HG02623 (cell line): ENCODE measurements at regions not wholly inside any gene's neighbourhood (a gene's known extent, or its start where the extent isn't known, plus 50 kb on each side); places are given as distances from the start of the nearest gene placed in this dataset.

ENCODE experiments used
- ATAC-seq: cut with Tn5 transposase; IDR thresholded peaks from one replicate; pipeline ENCODE4 v1.9.1; 2021; ENCODE audit warnings: moderate library complexity; ENCODE audit not compliant: unreplicated experiment

DNA sequence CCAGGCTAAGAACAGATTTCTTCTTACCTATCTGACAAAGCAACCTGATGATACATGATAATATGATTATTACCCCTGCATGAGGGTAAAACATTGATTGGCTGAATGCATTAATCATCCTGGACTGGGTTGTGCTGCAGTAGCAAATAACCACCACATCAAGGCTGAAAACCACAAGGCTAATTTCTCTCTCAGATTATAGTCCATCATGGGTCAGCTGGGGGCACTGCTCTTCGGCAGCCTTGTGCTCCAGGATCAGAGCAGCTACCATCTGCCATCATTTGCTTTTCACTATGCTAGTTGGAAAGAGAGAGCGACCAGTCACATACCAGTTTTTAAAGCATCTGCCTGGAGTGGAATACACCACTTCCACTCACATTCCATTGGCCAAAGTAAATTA lies 383.5 kb downstream of the RASEF start:
- ATAC-seq, result no peak

DNA sequence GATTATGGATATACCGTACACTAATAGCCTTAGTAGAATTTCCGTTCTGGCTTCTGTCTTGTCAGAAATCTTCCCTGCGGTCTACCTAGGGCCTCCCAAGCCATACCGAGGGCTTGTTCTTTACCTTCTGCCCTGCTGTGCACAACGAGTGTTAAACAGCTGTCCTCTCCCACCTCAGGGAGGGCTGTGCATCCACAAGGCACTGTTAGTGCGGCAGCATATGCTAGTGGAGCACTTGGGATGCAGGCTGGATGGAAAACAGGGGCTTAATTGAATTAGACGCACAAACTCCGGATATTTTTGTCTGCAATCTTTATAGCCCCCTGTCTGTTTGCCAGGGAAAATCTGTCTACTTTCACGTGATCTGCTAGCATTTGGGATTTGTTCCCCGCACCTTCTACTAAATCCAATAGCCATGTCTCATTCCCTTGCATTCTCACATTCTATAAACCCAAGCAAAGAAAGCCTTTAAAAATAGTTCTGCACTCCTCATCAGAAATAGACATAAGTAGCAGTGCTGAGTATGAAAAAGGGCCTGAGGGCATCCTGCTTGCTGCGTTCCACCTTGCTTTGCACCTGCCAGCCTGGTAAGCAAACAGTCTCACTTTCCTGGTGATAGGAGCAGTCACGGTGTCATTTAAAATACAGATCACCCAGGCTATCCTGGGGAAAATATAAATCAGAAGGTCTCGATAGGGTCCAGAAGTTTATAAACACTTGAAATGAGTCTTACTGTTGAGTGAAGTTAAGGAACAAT lies 382.6 kb downstream of the RASEF start:
- ATAC-seq, result no peak

DNA sequence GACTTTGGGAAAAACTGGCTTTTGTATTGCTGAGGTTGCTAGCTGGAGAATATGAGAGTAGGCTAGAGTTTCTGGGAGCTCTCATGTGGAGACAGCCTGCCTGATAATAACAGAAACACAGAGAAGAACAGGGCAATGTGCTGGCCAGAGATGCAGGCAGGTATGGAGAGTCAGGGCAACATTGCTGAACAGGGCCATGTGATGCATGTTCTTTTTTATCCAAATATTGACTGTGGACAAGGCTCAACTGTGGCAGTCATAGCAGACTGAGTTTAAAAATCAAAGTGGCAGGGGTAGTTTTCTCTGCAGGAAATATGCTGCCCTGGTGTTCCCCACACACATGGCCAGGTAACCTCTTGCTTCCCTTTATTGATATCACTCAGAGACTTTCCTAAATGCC lies 381.1 kb downstream of the RASEF start:
- ATAC-seq, result no peak

DNA sequence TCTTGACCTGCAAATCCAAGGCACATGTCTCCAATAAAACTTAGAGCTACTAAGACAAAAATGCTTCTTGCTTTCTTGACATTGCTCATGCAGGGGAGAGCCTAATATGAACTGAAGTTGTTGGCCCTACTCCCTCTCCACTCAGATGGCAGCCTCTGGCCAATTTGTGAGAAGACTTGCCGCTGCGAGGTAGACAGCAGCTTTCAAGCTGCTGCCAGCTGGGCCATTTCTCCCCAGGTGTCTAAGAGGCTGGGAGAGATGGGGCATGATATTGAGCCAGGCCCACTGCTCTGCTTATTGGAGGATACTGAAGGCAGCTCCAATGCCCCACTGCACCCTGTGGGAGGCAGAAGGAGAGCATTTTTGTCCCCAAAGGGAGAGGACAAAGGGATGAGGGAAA lies 380.5 kb downstream of the RASEF start:
- ATAC-seq, result no peak

DNA sequence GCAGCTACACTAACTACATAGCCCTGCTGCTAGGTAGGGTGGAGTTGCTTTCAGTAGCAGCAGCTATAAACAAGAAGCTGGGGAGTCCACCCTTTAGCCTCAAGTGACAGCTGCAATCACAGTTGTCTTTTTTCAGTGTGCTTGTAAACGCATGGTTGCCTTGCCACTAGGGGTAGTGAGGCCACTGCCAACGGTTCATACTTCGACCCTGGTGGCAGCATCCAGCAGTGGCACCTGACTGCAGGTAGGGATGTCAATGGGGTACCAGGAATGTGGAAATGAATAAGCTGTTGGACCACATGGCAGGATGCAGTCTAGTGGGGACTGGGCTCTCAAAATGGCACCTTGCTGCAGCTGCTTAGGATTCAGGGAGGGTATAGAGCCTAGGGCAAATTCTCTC lies 367.2 kb downstream of the RASEF start:
- no peak for ATAC-seq

DNA sequence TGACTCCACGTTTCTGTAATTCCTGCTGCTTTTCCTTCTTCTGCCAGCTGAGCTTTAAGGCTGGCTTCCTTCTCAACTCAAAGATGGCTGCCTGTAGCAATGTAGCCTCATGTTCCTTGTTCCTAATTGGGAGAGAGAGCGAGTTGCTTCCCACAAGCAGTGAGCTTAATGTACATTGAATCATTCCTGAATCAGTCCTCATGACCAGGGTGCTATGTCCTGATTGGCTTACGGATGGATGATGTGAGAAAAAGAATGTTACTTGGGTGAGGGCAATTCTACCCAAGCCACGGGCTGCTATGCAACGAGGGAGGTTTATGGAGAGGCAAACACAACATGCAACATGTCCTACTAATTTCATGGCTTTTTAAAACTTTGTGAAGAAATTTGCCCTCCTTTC lies 356.2 kb downstream of the RASEF start:
- no peak for ATAC-seq

DNA sequence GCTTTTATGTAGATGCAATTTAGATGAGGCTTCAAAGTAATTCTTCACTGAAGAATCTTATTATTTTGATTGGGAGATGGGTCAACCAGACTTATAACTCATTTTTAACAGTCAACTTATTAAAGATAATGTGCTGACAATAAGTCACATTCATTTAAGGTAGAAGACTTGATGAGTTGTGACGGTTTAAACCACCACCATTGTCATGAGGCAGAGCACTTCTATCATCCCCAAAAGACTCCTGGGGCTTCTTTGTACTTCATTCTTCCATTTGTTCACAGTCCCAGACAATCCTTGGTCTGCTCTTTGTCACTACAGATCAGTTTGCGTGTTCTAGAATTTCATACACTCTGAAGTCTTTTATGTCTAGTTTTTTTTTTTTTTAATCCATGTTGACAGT lies 346.1 kb downstream of the RASEF start:
- no peak for ATAC-seq

DNA sequence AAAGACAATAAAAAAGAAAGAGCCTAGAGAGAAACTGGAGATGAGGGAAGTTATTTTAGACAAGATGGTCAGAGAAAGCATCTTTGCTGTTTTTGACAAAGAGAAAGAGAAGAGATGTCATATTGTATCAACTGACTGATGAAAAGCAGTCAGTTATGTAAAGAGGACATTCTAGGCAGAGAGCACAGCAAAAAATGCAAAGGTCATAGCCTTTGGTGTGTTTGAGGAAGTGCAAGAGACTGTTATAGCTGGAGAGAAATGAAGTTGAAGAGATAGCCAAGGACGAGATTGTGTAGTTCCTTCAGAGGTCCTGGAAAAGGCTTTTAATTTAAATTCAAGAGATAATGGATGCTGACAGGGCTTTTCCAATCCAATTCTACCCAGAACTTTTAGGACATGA lies 342.4 kb downstream of the RASEF start:
- ATAC-seq, result no peak

DNA sequence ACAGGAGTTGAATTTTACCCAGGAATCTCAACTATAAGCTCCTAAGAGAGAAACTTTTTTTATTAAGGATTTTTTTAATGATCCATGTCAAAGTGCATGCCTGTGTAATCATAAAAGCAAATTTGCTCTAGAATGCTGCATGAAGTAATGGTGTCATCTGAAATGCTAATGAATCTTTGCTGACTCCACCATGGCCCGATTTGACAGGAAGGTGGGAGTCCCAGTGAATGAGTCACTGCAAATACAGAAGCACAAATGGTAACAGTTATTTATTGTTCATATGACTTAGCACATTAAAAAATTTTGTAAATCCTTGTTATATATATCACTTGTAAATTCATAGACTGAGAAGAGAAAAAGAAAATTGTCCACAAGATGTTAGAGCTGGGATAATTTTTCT lies 341.3 kb downstream of the RASEF start:
- ATAC-seq, result no peak

DNA sequence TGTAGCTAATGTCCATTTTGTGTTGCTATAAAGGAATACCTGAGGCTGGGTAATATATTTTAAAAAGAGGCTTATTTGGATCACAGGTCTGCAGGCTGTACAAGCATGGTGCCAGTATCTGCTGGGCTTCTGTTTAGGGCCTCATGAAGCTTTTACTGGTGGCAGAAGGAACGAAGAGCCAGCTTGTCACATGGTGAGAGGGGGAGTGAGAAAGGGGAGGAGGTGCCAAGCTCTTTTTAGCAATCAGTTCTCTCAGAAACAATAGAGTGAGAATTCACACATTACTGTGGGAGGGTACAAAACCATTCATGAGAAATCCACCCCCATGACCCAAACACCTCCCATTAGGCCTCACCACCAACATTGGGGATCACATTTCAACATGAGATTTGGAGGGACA lies 340.9 kb downstream of the RASEF start:
- no peak for ATAC-seq

DNA sequence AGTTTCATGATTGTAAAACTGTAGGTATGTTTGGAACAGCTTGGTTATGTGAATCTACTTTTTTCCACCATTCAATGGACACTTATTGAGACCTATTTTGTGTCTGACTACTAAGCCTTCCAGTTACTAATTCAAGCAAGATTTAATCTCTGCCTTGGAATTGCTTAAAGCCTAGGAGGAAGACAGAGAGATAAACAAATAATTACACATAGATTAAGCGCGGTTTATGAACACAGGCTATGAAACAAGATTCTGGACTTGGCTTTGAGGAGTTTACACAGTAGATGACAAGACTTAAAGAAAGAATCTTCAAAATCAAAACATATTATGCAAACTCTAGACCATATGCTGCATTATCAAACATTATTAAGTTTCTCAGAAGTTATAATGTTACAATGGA lies 340.4 kb downstream of the RASEF start:
- no peak for ATAC-seq

DNA sequence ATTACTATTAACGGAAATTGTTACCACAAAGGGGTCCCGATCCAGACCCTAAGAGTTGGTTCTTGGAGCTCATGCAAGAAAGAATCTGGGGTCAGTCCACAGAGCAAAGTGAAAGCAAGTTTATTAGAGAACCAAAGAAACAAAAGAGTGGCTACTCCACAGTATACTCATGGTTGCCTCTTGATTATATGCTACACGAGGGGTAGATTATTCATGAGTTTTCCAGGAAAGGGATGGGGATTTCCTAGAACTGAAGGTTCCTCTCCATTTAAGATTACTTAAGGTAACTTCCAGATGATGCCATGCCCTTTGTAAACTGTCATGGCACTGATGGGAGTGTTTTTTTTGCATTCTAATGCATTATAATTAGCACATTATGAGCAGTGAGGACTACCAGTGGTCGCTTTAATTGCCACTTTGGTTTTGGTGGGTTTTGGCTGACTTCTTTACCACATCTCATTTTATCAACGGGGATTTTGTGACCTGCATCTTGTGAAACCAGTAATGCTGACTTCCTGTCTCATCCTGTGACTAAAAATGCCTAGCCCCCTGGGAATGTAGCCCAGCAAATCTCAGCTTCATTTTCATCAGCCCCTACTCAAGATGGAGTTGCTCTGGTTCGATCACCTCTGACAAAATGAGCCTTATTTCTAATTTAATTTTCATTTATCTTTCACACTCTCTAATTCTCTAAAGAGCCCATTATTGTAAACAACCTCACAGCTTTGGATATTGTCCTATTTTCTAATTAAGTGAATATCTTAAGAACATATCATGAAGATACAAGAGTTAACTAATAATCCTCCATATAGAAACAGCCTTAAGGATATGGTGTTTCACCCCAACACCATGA lies 336.3 kb downstream of the RASEF start:
- no peak for ATAC-seq

DNA sequence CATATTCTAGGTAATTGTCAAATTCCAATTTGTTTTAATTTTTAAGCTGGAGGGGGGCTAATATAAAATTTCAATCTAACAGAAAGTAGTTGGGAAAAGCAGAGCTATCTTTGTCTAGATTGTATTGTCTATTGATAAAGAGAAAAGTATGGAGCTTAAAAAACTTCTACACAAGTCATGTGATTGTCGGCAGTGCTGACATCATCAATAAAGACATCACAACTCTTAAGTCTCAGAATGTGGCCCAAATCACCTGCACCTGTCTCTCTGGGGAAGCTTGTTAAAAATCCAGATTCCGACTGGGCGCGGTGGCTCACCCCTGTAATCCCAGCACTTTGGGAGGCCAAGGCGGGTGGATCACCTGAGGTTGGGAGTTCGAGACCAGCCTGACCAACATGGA lies 333.8 kb downstream of the RASEF start:
- ATAC-seq, result no peak

DNA sequence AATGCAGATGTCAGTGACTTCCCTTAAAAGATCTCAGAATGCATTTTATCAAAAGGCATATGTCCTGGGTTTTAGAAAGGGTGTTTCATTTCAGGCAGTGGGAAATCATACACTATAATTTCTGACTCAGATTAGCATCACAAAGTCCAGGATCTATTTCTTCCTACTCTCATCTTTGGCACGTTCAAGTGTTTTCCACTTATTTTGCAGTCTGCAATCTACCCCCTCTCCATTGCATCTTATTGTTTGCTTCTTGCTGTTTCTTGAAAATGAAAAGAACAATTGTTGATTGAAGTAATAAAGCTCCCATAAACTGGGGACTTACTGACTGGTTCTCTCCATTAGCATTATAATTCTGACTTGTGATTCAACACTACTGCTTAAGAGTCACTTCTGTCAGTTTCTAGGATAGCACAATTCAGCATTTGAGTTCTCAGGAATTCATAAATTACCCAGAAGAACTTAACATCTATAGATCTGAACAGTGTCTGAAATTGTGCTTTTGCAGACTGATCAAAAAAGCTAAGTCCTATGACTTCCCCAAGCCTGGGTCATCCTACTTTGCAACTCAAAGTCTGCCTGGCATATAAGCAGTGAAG lies 332.9 kb downstream of the RASEF start:
- no peak for ATAC-seq

DNA sequence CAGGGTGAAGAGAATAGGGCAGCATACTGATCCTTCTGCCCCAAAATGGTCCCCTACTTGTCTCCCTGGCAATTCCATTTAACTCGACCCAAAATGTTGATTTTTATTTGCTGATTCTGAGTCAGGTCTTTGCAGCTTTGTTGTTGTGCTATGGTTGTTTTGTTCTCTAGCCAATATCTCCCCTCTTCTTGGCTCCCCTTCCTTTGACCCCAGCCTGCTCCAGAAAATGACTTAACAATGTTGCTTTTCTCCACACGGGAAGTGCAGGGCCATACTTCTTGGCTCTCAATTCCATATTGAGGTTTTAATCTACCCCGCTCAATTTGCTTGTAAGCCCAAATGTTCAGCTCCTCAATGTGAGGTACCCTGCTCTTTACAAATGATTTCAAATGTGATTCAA lies 330.0 kb downstream of the RASEF start:
- ATAC-seq, result no peak

DNA sequence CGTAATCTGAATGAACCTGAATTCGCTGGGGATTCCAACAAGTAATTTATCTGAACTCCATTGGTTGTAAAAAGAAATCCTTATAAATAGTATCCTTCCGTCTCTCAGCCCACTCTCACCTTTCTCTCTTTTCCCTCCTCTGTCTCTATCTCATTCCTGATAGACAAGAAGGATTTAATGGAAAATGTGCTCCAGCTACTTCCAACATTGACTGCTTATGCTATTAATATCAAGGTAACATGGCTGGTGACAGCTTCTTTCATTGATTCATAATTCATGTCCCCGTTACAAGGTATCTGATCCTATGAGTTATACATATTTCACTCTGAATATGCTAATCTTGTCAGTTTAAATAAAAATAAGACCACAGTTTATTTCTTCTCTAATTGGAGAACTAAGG lies 326.8 kb downstream of the RASEF start:
- no peak for ATAC-seq

DNA sequence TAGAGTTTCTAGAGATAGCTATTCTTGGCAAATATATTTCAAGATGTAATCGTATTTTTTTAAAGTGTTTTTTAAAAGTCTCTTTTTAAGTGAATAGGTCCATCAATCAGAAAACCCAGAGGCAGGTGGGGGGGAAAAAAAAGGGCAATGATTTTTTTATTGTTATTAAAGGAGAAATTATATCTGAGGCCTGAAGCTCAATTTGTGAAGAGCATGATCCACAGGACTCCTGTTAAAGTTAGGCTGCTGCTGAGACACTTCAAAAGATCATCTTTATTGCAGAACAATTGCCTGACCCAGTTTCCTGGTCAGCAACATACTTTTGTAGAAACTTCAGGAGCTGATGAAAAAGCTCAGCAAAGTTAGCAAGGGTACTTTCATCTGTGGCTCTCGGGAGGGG lies 326.2 kb downstream of the RASEF start:
- ATAC-seq, result no peak

DNA sequence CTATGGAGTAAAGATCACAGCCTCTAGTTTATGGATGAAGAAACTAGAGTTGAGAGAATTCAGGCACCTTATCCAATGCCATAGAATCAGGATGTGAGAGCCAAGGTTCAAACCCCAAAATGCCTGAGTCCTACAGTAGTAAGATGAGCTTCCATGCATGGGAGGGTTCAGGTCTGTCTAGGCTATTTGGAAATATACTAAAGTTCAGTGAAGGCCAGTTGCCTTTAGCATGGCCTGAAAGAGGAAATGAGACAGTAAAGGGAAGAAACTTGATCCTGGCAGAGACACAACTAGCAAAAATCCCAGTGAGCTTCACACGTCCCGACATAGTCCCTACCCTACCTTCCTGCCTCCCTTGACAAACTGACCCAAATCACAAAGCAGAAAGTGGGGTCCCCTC lies 317.0 kb downstream of the RASEF start:
- ATAC-seq, result no peak

DNA sequence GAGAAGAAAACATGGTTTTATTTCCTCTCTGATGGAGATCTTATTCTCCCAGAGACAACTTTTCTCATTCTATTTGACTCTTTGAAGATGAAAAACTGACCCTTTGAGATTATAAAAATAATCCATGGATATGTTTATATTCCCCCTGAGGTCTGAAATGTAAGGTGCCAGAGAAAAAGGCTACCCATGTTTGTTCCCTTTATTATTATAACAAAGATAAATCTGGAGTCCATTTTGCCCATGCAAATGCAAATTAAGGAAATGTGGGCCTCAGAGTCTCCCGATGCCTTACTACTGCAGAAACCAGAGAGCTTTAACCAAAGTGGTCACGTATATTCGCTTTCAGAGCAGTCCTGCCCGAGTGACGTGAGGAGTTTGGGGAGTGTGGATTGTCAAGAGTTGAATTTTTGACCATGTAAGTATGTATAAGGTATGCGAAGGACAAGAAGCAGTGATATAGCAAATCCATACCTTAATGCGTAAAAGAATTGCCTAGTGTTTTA lies 312.5 kb downstream of the RASEF start:
- no peak for ATAC-seq

DNA sequence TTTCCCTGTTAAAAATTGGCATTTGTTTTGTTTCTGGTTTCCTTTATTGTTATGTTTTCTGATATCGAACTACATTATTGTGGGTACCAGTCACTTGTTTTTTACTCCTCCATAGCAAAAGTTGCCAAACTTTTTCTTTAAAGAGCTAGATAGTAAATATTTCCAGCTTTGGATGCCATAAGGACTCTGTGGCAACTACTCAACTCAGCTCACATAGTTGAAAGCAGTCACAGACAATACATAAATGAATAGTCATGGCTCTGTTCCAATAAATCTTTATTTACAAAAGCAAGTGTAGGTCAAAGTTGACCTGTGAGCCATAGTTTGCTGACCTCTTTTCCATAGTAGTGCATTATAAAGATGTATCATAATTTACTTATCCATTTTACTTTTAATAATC lies 305.0 kb downstream of the RASEF start:
- ATAC-seq, result no peak

DNA sequence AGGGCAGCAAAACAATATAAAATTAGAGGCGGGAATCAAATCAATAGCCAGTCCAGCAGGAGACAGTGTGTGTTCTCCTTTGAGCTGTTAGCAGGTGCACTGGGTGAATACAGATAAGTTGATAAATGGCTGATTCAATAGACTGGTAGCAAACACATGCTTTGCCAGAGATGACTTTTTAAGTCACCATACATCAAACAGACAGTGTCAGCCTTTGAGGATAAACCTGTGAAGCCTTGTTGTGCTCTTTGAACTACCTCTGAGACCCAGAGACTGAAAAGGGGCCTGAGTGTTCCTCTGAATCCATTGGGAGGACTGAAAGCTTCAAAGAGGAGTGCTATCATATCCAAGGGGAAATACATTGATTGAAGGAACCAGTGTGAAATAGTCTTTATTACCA lies 301.9 kb downstream of the RASEF start:
- no peak for ATAC-seq

DNA sequence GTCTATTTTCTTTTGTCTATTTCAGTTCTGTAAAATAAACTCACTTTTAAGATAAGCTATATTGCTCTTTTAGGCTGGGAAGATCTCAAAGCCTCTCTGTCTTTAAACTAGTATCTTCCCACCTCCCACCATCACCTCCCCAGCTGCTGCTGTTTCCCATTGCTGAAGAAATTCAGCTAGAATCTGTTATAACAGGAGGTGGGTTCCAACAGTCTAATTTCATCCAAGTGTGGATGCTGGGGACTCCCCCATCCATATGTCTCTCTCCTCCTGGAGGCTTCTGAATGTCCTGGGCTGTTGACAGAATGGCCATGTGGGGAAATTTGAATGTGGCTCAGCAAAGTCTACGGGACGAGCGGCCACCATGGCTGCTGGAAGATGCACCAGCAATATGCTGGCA lies 301.0 kb downstream of the RASEF start:
- ATAC-seq, result no peak
